ENCODE measurements at regions not wholly inside any gene's neighbourhood (a gene's known extent, or its start where the extent isn't known, plus 50 kb on each side); places are given as distances from the start of the nearest gene placed in this dataset.
A peak's percentile ranks its signal among the peaks of the same experiment; 100 is the strongest.

DNA sequence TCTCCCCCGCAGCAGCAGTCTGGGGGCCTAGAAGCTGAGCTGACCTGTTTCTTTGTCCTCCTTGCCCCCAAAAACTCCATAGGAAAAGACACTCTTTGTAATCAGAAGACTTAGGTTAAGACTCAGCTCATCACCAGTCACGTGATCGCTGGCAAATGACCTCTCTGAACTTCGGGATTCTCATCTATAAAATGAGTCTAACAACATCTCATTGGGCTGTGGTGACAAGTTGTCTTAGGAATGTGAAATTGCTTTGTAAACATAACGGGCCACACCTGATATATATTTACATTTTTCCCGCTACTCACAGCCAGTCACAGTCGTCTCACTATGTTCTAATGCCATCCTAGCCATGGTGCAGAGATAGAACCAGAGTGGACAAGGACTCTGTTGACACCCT is 86.0 kb upstream of the LHX1 start:
- H2BK120ac ChIP-seq (replicated peaks; ENCODE audit: low read depth, low read length), result no peak overlapping the region
- H4K91ac ChIP-seq (replicated peaks; ENCODE audit: insufficient read length, low read length), result no peak overlapping the region
- 0 out of 2 replicates have a peak overlapping the region, but pooled peaks have one; percentile 28 for H2AK5ac ChIP-seq (ENCODE audit: low read depth, low read length)
- WGBS, 2 experiments (ENCODE audit: extremely low coverage in 1 of 2, insufficient coverage in 1 of 2, insufficient read length in 1 of 2, insufficient replicate concordance in 2 of 2, low coverage in 1 of 2, low lambda C conversion rate in 2 of 2, missing lambda C conversion rate in 1 of 2), result 85% methylated on average over 7 of the region's 7 CpGs; no CpG with 5 or more reads in 1 of the 2 experiments
- no peaks in the 10 kb centered on the region for H3K36me3 ChIP-seq (ENCODE audit: control insufficient read depth in 2 of 4, insufficient read depth in 4 of 4, low read length in 3 of 4)
- H3K56ac ChIP-seq (replicated peaks; ENCODE audit: insufficient read length, low read depth, low read length), result no peak overlapping the region
- no peak overlapping the region for H2BK15ac ChIP-seq (ENCODE audit: low read length)
- H2AFZ ChIP-seq (ENCODE audit: low read length), result no peak overlapping the region
- H3K27ac ChIP-seq (ENCODE audit: low read depth, low read length), result no peak overlapping the region
- POLR2A ChIA-PET (ENCODE audit: partially characterized antibody), result no interaction called here
- H3K4me3 ChIP-seq (ENCODE audit: extremely low read depth in 1 of 4, insufficient read depth in 2 of 4, low read depth in 3 of 4, low read length in 4 of 4), result no peak overlapping the region
- CTCF ChIA-PET (ENCODE audit: partially characterized antibody), result interaction anchor here (0.9 kb wide), 1 partner anchor 9 kb away, joined by 3 read pairs; no protein-coding TSS in a partner anchor
- H3K4me1 ChIP-seq (replicated peaks in 1 of 4; ENCODE audit: control insufficient read depth in 3 of 4, insufficient read depth in 4 of 4, low read length in 3 of 4), result peaks cover 0 to 7% (median 3%) of the 10 kb centered on the region in 4 experiments; a peak in 4 of 7 replicates
- H4K8ac ChIP-seq (ENCODE audit: extremely low read depth, insufficient read depth, low read length), result peak overlapping the region; percentile 66; the same call in 1 of the 2 replicates
- H3K79me1 ChIP-seq (ENCODE audit: low read depth, low read length), result no peaks in the 10 kb centered on the region
- H3K4me2 ChIP-seq (ENCODE audit: insufficient read depth in 1 of 2, low read depth in 2 of 2, low read length in 2 of 2), result no peak overlapping the region
- H3K14ac ChIP-seq (ENCODE audit: insufficient read length), result no peak overlapping the region
- H2BK12ac ChIP-seq (ENCODE audit: low read depth, low read length), result no peak overlapping the region
- no peaks in the 10 kb centered on the region; a peak in 1 of 4 replicates for H3K9me3 ChIP-seq (ENCODE audit: insufficient read depth in 2 of 2, low read depth in 1 of 2, low read length in 1 of 2)
- H2BK5ac ChIP-seq (ENCODE audit: low read depth, low read length), result no peak overlapping the region
- no peaks in the 10 kb centered on the region for H3K27me3 ChIP-seq (replicated peaks in 1 of 4; ENCODE audit: control insufficient read depth in 3 of 4, extremely low read depth in 1 of 4, insufficient read depth in 3 of 4, low read length in 3 of 4)
- no peak overlapping the region for H3K9ac ChIP-seq (replicated peaks in 1 of 4; ENCODE audit: extremely low read depth in 1 of 4, low read depth in 3 of 4, low read length in 3 of 4)
- no peak overlapping the region for H4K5ac ChIP-seq (ENCODE audit: insufficient read length, low read depth, low read length)
- H3K23ac ChIP-seq (ENCODE audit: insufficient read length), result no peak overlapping the region
- no peak for TF ChIP-seq BCL11A (IDR thresholded peaks at IDR 0.05; ENCODE audit: low read depth in 2 of 2, low read length in 2 of 2)
- no peak for TF ChIP-seq TBP (IDR thresholded peaks at IDR 0.05; ENCODE audit: low read depth, low read length)
- no peak for TF ChIP-seq NRF1 (IDR thresholded peaks at IDR 0.05; ENCODE audit: low read depth, low read length)
- no peak for TF ChIP-seq EGR1 (IDR thresholded peaks at IDR 0.05; ENCODE audit: borderline replicate concordance, low read depth, low read length)
- TF ChIP-seq HDAC2 (IDR thresholded peaks at IDR 0.05; ENCODE audit: borderline replicate concordance in 1 of 2, low read depth in 2 of 2, low read length in 2 of 2), result no peak
- no peak for TF ChIP-seq CREB1 (IDR thresholded peaks at IDR 0.05)
- TF ChIP-seq, protein P1, sequence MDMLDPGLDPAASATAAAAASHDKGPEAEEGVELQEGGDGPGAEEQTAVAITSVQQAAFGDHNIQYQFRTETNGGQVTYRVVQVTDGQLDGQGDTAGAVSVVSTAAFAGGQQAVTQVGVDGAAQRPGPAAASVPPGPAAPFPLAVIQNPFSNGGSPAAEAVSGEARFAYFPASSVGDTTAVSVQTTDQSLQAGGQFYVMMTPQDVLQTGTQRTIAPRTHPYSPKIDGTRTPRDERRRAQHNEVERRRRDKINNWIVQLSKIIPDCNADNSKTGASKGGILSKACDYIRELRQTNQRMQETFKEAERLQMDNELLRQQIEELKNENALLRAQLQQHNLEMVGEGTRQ (IDR thresholded peaks at IDR 0.05; ENCODE audit: low read length), result no peak
- no peak for TF ChIP-seq TCF12 (IDR thresholded peaks at IDR 0.05; ENCODE audit: low read depth, low read length)
- no peak for TF ChIP-seq SIN3A (conservative IDR thresholded peaks at IDR 0.05 in 1 of 2, IDR thresholded peaks at IDR 0.05 in 1 of 2; ENCODE audit: low read depth in 1 of 2, low read length in 2 of 2)
- TF ChIP-seq CBX5 (IDR thresholded peaks at IDR 0.05; ENCODE audit: low read depth, low read length), result no peak
- TF ChIP-seq POU5F1 (IDR thresholded peaks at IDR 0.05; ENCODE audit: low read depth, low read length), result no peak
- TF ChIP-seq PHF8 (conservative IDR thresholded peaks at IDR 0.05; ENCODE audit: low read depth, low read length), result no peak
- TF ChIP-seq CTBP2 (IDR thresholded peaks at IDR 0.05; ENCODE audit: borderline replicate concordance, insufficient read depth, insufficient read length, low read length), result no peak
- no peak for TF ChIP-seq ZNF274 (IDR thresholded peaks at IDR 0.05; ENCODE audit: borderline replicate concordance, extremely low read depth, low read length)
- no peak overlapping the region for H2BK20ac ChIP-seq (ENCODE audit: low read length)
- H3K18ac ChIP-seq (ENCODE audit: extremely low read depth, low read length), result no peak overlapping the region
- no peaks in the 10 kb centered on the region for H3K23me2 ChIP-seq (ENCODE audit: low read depth, low read length)
- no peak for FAIRE-seq
- H3K79me2 ChIP-seq (ENCODE audit: control insufficient read depth in 1 of 2, insufficient read depth in 2 of 2, low read length in 2 of 2), result no peaks in the 10 kb centered on the region
- no peak for DNase-seq (ENCODE audit: low read depth in 1 of 2, low spot score in 2 of 2)
- no peaks in the 10 kb centered on the region for H4K20me1 ChIP-seq (replicated peaks in 1 of 2; ENCODE audit: control insufficient read depth in 1 of 2, insufficient read depth in 2 of 2, low read length in 2 of 2)
- no peak overlapping the region for H3K4ac ChIP-seq (replicated peaks; ENCODE audit: insufficient read length, low read depth, low read length)
